Posterior cingulate gyrus (tissue), 11 donors: ENCODE measurements at regions not wholly inside any gene's neighbourhood (a gene's known extent, or its start where the extent isn't known, plus 50 kb on each side); places are given as distances from the start of the nearest gene placed in this dataset.

Source experiments
- DNase-seq, 10 donors: peaks; one replicate each; pipeline versions ENCODE4 v3.0.0 to v3.0.0-alpha.2; 2020 to 2021; ENCODE audit warnings: mixed read lengths in 3 of 10
- intact Hi-C: fragments of 100-400 bp; cut with DNase I; formaldehyde crosslinking; loops from one replicate; pipeline ENCODE4 v1.15.1; 2023

GRCh38 chr1:80023358-80023757 lies 1016.8 kb upstream of the ADGRL4 start:
- no peak for DNase-seq
- intact Hi-C loops, result no loop called here

- intact Hi-C loops, result no loop called here
- DNase-seq, result no peak
Measured at GRCh38 chr1:80021891-80022290, 1015.4 kb upstream of the ADGRL4 start.

GRCh38 chr1:80018348-80018747 lies 1011.8 kb upstream of the ADGRL4 start:
- intact Hi-C loops, result no loop called here
- DNase-seq, result no peak

GRCh38 chr1:80008934-80009333 lies 1002.4 kb upstream of the ADGRL4 start:
- no peak for DNase-seq
- intact Hi-C loops, result no loop called here

GRCh38 chr1:80003250-80003649 lies 996.7 kb upstream of the ADGRL4 start:
- no peak for DNase-seq
- intact Hi-C loops, result no loop called here

- no peak for DNase-seq
- intact Hi-C loops, result no loop called here
Measured at GRCh38 chr1:79988401-79988800, 981.9 kb upstream of the ADGRL4 start.

- intact Hi-C loops, result no loop called here
- DNase-seq, result peak in 5 of 10 donors; percentile 8 to 79 (median 13)
Measured at GRCh38 chr1:79982211-79982610, 975.7 kb upstream of the ADGRL4 start.

- DNase-seq, result no peak
- intact Hi-C loops, result no loop called here
Measured at GRCh38 chr1:79981481-79981880, 975.0 kb upstream of the ADGRL4 start.

GRCh38 chr1:79979346-79979745 lies 972.8 kb upstream of the ADGRL4 start:
- no peak for DNase-seq
- intact Hi-C loops, result no loop called here

GRCh38 chr1:79976287-79976686 lies 969.8 kb upstream of the ADGRL4 start:
- DNase-seq, result no peak
- intact Hi-C loops, result no loop called here

GRCh38 chr1:79974659-79975058 lies 968.1 kb upstream of the ADGRL4 start:
- intact Hi-C loops, result no loop called here
- no peak for DNase-seq

- intact Hi-C loops, result no loop called here
- DNase-seq, result no peak
Measured at GRCh38 chr1:79969886-79970285, 963.4 kb upstream of the ADGRL4 start.

GRCh38 chr1:79966438-79966837 lies 959.9 kb upstream of the ADGRL4 start:
- DNase-seq, result no peak
- intact Hi-C loops, result no loop called here

GRCh38 chr1:79959635-79960034 lies 953.1 kb upstream of the ADGRL4 start:
- intact Hi-C loops, result no loop called here
- peak in 1 of 10 donors; percentile 65 for DNase-seq

GRCh38 chr1:79955966-79956365 lies 949.4 kb upstream of the ADGRL4 start:
- DNase-seq, result no peak
- intact Hi-C loops, result no loop called here

- DNase-seq, result no peak
- intact Hi-C loops, result no loop called here
Measured at GRCh38 chr1:79950511-79950910, 944.0 kb upstream of the ADGRL4 start.

- intact Hi-C loops, result no loop called here
- DNase-seq, result no peak
Measured at GRCh38 chr1:79945391-79945790, 938.9 kb upstream of the ADGRL4 start.

- intact Hi-C loops, result no loop called here
Measured at GRCh38 chr1:79929356-79929755, 922.8 kb upstream of the ADGRL4 start.

GRCh38 chr1:79928901-79929300 lies 922.4 kb upstream of the ADGRL4 start:
- no peak for DNase-seq
- intact Hi-C loops, result no loop called here

More at GRCh38 chr1:79929356-79929755, 922.8 kb upstream of the ADGRL4 start:
- DNase-seq, result no peak

- intact Hi-C loops, result no loop called here
- DNase-seq, result no peak
Measured at GRCh38 chr1:79920960-79921669, 914.6 kb upstream of the ADGRL4 start.

- no peak for DNase-seq
- intact Hi-C loops, result no loop called here
Measured at GRCh38 chr1:79914896-79915295, 908.4 kb upstream of the ADGRL4 start.

GRCh38 chr1:79912813-79913212 lies 906.3 kb upstream of the ADGRL4 start:
- DNase-seq, result no peak
- intact Hi-C loops, result no loop called here

- DNase-seq, result no peak
- intact Hi-C loops, result no loop called here
Measured at GRCh38 chr1:79903321-79903720, 896.8 kb upstream of the ADGRL4 start.
